Trophoblast cell (in vitro differentiated cells and primary cell): ENCODE measurements at regions not wholly inside any gene's neighbourhood (a gene's known extent, or its start where the extent isn't known, plus 50 kb on each side); places are given as distances from the start of the nearest gene placed in this dataset.
A peak's percentile ranks its signal among the peaks of the same experiment; 100 is the strongest.

Experiments used
- DNase-seq, 2 donors: peaks; one replicate each; pipeline ENCODE4 v3.0.0-alpha.2; 2016
- H2AFZ ChIP-seq: 2 replicates; pipeline ENCODE4 v1.6.1; 2013; ENCODE audit warnings: low read length, moderate library complexity, mild to moderate bottlenecking; ENCODE audit not compliant: insufficient read depth, poor library complexity
- H2AK5ac ChIP-seq: 2 replicates; pipeline ENCODE4 v1.6.1; 2013; ENCODE audit warnings: mild to moderate bottlenecking, low read length
- H2BK120ac ChIP-seq: 2 replicates; pipeline ENCODE4 v1.6.1; 2013; ENCODE audit warnings: low read length, mild to moderate bottlenecking, moderate library complexity; ENCODE audit not compliant: insufficient read depth, poor library complexity
- H2BK12ac ChIP-seq: 2 replicates; pipeline ENCODE4 v1.6.1; 2013; ENCODE audit warnings: mild to moderate bottlenecking, low read length, moderate library complexity
- H2BK5ac ChIP-seq: 2 replicates; pipeline ENCODE4 v1.6.1; 2013; ENCODE audit warnings: low read length, low read depth, moderate library complexity, mild to moderate bottlenecking; ENCODE audit not compliant: poor library complexity
- H3K14ac ChIP-seq: 2 replicates; pipeline ENCODE4 v1.6.1; 2013; ENCODE audit warnings: mild to moderate bottlenecking, low read length
- H3K18ac ChIP-seq: 2 replicates; pipeline ENCODE4 v1.6.1; 2013; ENCODE audit warnings: mild to moderate bottlenecking, low read length
- H3K23ac ChIP-seq: 2 replicates; pipeline ENCODE4 v1.6.1; 2013; ENCODE audit warnings: low read length
- H3K27ac ChIP-seq: 2 replicates; pipeline ENCODE4 v1.5.1; 2013; ENCODE audit warnings: low read depth, mild to moderate bottlenecking, inconsistent platforms, low read length, moderate library complexity
- H3K27me3 ChIP-seq: 2 replicates; pipeline ENCODE4 v1.6.1; 2013; ENCODE audit warnings: inconsistent platforms, mild to moderate bottlenecking, low read length, moderate library complexity; ENCODE audit not compliant: insufficient read depth
- H3K36me3 ChIP-seq, 2 experiments: 1 replicate in 1 of 2; 2 replicates in 1 of 2; pipeline ENCODE4 v1.6.1; 2013; ENCODE audit warnings: low read length in 2 of 2, mild to moderate bottlenecking in 2 of 2, moderate library complexity in 1 of 2; ENCODE audit not compliant: insufficient read depth in 2 of 2, control insufficient read depth in 1 of 2
- H3K4ac ChIP-seq: 2 replicates; pipeline ENCODE4 v1.6.1; 2013; ENCODE audit warnings: low read depth, mild to moderate bottlenecking, low read length, moderate library complexity
- H3K4me1 ChIP-seq, 2 experiments: 1 replicate in 1 of 2; 2 replicates in 1 of 2; pipeline ENCODE4 v1.6.1; 2013; ENCODE audit warnings: low read length in 2 of 2, mild to moderate bottlenecking in 2 of 2, moderate library complexity in 1 of 2; ENCODE audit not compliant: insufficient read depth in 2 of 2, control insufficient read depth in 1 of 2
- H3K4me2 ChIP-seq: 2 replicates; pipeline ENCODE4 v1.6.1; 2013; ENCODE audit warnings: inconsistent platforms, mild to moderate bottlenecking, low read length, moderate library complexity
- H3K4me3 ChIP-seq: 2 replicates; pipeline ENCODE4 v1.5.1; 2013; ENCODE audit warnings: mild to moderate bottlenecking, low read depth, low read length, inconsistent platforms
- H3K79me1 ChIP-seq: one replicate; pipeline ENCODE4 v1.6.1; 2013; ENCODE audit warnings: low read length
- H3K79me2 ChIP-seq: 2 replicates; pipeline ENCODE4 v1.6.1; 2013; ENCODE audit warnings: low read length, mild to moderate bottlenecking; ENCODE audit not compliant: control insufficient read depth, insufficient read depth, poor library complexity
- H3K9ac ChIP-seq: 2 replicates; pipeline ENCODE4 v1.6.1; 2013; ENCODE audit warnings: mild to moderate bottlenecking, low read length
- H3K9me3 ChIP-seq: 2 replicates; pipeline ENCODE4 v1.6.1; 2013; ENCODE audit warnings: low read depth, mild to moderate bottlenecking, control low read depth, inconsistent platforms, low read length; ENCODE audit not compliant: insufficient read depth
- H4K12ac ChIP-seq: 2 replicates; pipeline ENCODE4 v1.6.1; 2013; ENCODE audit warnings: low read depth, mild to moderate bottlenecking, low read length, moderate library complexity
- H4K8ac ChIP-seq: 2 replicates; pipeline ENCODE4 v1.6.1; 2013; ENCODE audit warnings: low read depth, mild to moderate bottlenecking, low read length, moderate library complexity
- H4K91ac ChIP-seq: one replicate; pipeline ENCODE4 v1.6.1; 2013; ENCODE audit warnings: low read depth, mild to moderate bottlenecking, low read length, moderate library complexity
- WGBS: extraction: QIAGEN DNeasy Blood & Tissue Kit; methylation state at CpG from one replicate; pipeline ENCODE4 v1.1.7; 2013; ENCODE audit warnings: missing lambda C conversion rate; ENCODE audit not compliant: insufficient read length, insufficient coverage; ENCODE audit errors: extremely low coverage; 5-methylcytosine and 5-hydroxymethylcytosine counted together

DNA sequence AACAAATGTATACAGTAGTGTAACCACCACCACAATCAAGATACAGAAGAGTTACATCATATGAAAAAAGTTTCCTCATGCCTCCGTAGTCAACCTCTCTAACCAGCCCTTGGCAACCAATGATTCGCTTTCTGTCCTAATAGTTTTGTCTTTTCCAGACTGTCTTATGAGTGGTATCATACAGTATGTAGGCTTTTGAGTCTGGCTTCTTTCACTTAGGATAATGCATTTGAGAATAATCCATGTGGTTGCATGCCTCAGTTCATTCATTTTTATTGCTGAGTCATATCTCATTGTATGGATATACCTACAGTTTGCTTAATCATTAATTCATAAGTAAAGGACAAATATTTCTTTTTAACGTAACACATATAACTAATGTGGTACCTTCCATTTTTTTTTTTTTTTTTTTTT lies 86.4 kb upstream of the RIPOR2 start:
- peaks cover 5 to 13% of the 10 kb centered on the region in 2 experiments for H3K4me1 ChIP-seq
- H4K91ac ChIP-seq: no peak overlapping the region
- no peak overlapping the region for H2BK120ac ChIP-seq
- H3K9ac ChIP-seq: no peak overlapping the region
- H3K27me3 ChIP-seq: no peaks in the 10 kb centered on the region
- no peak overlapping the region for H3K18ac ChIP-seq
- H2AFZ ChIP-seq: no peak overlapping the region
- H2AK5ac ChIP-seq: no peak overlapping the region
- no peak overlapping the region for H3K14ac ChIP-seq
- peaks cover under 1% of the 10 kb centered on the region for H3K79me2 ChIP-seq
- H3K79me1 ChIP-seq: peaks cover 5% of the 10 kb centered on the region
- no peak overlapping the region for H2BK5ac ChIP-seq
- no peaks in the 10 kb centered on the region for H3K36me3 ChIP-seq
- no CpG with 5 or more reads among the region's 3 CpGs for WGBS
- no peak overlapping the region for H3K4me2 ChIP-seq
- no peak overlapping the region for H3K4ac ChIP-seq
- no peak overlapping the region for H4K12ac ChIP-seq
- H3K23ac ChIP-seq: no peak overlapping the region
- H4K8ac ChIP-seq: no peak overlapping the region
- H3K4me3 ChIP-seq: no peak overlapping the region
- peak in 1 of 2 donors; percentile 6 for DNase-seq
- no peak overlapping the region for H2BK12ac ChIP-seq
- H3K9me3 ChIP-seq: no peaks in the 10 kb centered on the region
- H3K27ac ChIP-seq: no peak overlapping the region

- H2BK5ac ChIP-seq: no peak overlapping the region
- no peak overlapping the region for H3K4me2 ChIP-seq
- H2BK120ac ChIP-seq: no peak overlapping the region
- no peaks in the 10 kb centered on the region for H3K36me3 ChIP-seq
- H3K9me3 ChIP-seq: no peaks in the 10 kb centered on the region
- H3K79me2 ChIP-seq: no peaks in the 10 kb centered on the region
- DNase-seq: no peak
- H4K12ac ChIP-seq: no peak overlapping the region
- no peak overlapping the region for H4K8ac ChIP-seq
- no peak overlapping the region for H3K9ac ChIP-seq
- H3K79me1 ChIP-seq: no peaks in the 10 kb centered on the region
- H3K4ac ChIP-seq: no peak overlapping the region
- H2AFZ ChIP-seq: no peak overlapping the region
- no CpG with 5 or more reads among the region's 22 CpGs for WGBS
- no peaks in the 10 kb centered on the region for H3K27me3 ChIP-seq
- peaks cover 0 to 8% of the 10 kb centered on the region in 2 experiments for H3K4me1 ChIP-seq
- H3K27ac ChIP-seq: no peak overlapping the region
- H3K23ac ChIP-seq: no peak overlapping the region
- no peak overlapping the region for H3K18ac ChIP-seq
- no peak overlapping the region for H4K91ac ChIP-seq
- H2AK5ac ChIP-seq: no peak overlapping the region
- no peak overlapping the region for H3K4me3 ChIP-seq
- no peak overlapping the region for H3K14ac ChIP-seq
- H2BK12ac ChIP-seq: peak overlapping the region; percentile 9
Measured at GRCh38 chr6:25023781-25024180, 88.0 kb upstream of the RIPOR2 start.

DNA sequence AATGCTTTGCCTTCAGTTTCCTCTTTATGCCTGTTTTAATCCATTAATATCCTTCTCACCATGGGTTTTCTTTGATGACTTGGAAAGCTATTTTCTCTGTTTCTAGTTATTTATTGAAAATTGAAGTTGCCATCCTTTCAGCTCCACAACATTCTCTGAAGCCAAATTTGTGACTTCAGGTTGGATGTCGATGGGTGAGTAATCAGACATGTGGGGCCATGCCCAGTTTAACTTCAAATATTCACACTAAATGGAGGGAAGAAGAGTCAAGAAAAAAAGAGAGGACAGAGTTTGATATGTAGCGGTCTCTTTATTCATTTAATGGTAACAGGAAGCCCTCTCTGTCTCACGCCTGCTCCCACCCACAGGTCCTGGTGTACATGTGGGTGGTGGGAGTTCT lies 89.1 kb upstream of the RIPOR2 start:
- Histone ChIP-seq H3K4me2 (no peak overlapping the region), H2BK5ac (no peak overlapping the region), H2BK120ac (no peak overlapping the region), H3K9ac (no peak overlapping the region), H2BK12ac (no peak overlapping the region), H3K23ac (no peak overlapping the region), H2AFZ (no peak overlapping the region), H3K18ac (no peak overlapping the region), H3K14ac (no peak overlapping the region), H3K27me3 (no peaks in the 10 kb centered on the region), H4K12ac (no peak overlapping the region), H3K27ac (no peak overlapping the region), H3K79me1 (no peaks in the 10 kb centered on the region), H3K79me2 (no peaks in the 10 kb centered on the region), H4K91ac (no peak overlapping the region), H3K4ac (no peak overlapping the region), H3K4me1 (peaks cover 0 to 8% of the 10 kb centered on the region in 2 experiments), H2AK5ac (no peak overlapping the region), H3K9me3 (no peaks in the 10 kb centered on the region), H4K8ac (no peak overlapping the region), H3K4me3 (no peak overlapping the region), H3K36me3 (no peaks in the 10 kb centered on the region)
- no CpG with 5 or more reads among the region's 3 CpGs for WGBS
- DNase-seq: no peak

GRCh38 chr6:25025248-25025918 lies 89.6 kb upstream of the RIPOR2 start:
- H3K4me2 ChIP-seq: no peak overlapping the region
- H3K14ac ChIP-seq: no peak overlapping the region
- no peak overlapping the region for H4K91ac ChIP-seq
- no peak overlapping the region for H2BK5ac ChIP-seq
- H3K79me2 ChIP-seq: no peaks in the 10 kb centered on the region
- H3K27me3 ChIP-seq: no peaks in the 10 kb centered on the region
- H3K4me1 ChIP-seq: peaks cover 0 to 8% of the 10 kb centered on the region in 2 experiments
- no peak overlapping the region for H3K23ac ChIP-seq
- H2BK120ac ChIP-seq: no peak overlapping the region
- WGBS: no CpG with 5 or more reads among the region's 4 CpGs
- no peaks in the 10 kb centered on the region for H3K9me3 ChIP-seq
- H3K27ac ChIP-seq: no peak overlapping the region
- no peak overlapping the region for H2AFZ ChIP-seq
- no peak overlapping the region for H4K8ac ChIP-seq
- no peak overlapping the region for H3K4ac ChIP-seq
- no peak overlapping the region for H3K9ac ChIP-seq
- no peak overlapping the region for H2AK5ac ChIP-seq
- no peak overlapping the region for H4K12ac ChIP-seq
- no peaks in the 10 kb centered on the region for H3K36me3 ChIP-seq
- no peaks in the 10 kb centered on the region for H3K79me1 ChIP-seq
- no peak overlapping the region for H3K4me3 ChIP-seq
- DNase-seq: no peak
- no peak overlapping the region for H2BK12ac ChIP-seq
- H3K18ac ChIP-seq: no peak overlapping the region
